ENCODE measurements at regions not wholly inside any gene's neighbourhood (a gene's known extent, or its start where the extent isn't known, plus 50 kb on each side); places are given as distances from the start of the nearest gene placed in this dataset.
"Not testable (repeated sequence)": the region's sequence is repeated elsewhere in the genome, so short reads cannot be mapped to it uniquely, and the experiment has no call there.

DNA sequence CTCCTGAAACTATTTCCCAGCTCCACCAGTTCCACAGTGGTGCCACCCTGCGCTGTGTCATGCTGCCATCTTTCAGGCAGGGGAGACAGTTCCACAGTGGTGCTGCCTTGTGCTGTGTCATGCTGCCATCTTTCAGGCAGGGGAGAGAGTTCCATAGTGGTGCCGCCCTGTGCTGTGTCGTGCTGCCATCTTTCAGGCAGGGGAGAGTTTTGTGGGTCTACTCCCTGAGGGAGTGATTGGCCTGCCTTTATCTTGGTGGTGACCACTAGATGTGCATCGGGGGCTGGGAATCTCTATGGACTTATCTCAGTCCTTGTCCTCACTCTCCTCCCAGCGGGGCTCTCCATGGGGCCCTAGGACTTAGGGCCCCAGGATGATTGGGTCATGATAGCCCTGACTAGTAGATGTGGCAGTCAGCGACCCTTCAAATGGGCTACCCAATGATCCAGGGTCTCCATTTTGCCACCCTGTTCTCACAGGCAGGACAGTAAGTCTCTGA, 770.2 kb upstream of the TPTE start:
- H3K9ac ChIP-seq (ENCODE audit: low read length); H3K4me2 ChIP-seq (ENCODE audit: low read depth, low read length, poor library complexity, severe bottlenecking); H3K4me1 ChIP-seq (ENCODE audit: low read length); H4K20me1 ChIP-seq (ENCODE audit: insufficient read depth, low read depth, low read length); H3K27me3 ChIP-seq (ENCODE audit: low read length); H3K36me3 ChIP-seq (ENCODE audit: insufficient read depth, low read length); H3K79me2 ChIP-seq (ENCODE audit: low read length); H3K4me3 ChIP-seq (ENCODE audit: low read length); H3K9me2 ChIP-seq (replicated peaks; ENCODE audit: insufficient read depth, low read length); H2AFZ ChIP-seq (ENCODE audit: low read length); H3K27ac ChIP-seq (ENCODE audit: low read length); DNase-seq: not testable (repeated sequence)
- H3K9me3 ChIP-seq (ENCODE audit: low read length): peaks cover 81% of the 10 kb centered on the region

DNA sequence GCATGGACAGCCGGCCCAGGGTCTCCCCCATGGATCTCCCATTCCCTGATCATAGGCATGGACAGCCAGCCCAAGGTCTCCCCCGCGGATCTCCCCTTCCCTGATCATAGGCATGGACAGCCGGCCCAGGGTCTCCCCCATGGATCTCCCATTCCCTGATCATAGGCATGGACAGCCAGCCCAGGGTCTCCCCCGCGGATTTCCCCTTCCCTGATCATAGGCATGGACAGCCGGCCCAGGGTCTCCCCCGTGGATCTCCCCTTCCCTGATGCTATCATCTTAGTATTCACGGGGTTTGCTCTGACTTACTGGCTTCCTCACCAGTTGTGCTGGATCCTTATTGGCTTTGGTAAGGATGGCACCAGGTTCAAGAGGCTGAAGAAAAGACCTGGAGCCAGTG, 769.4 kb upstream of the TPTE start:
- DNase-seq; H3K27me3 ChIP-seq (ENCODE audit: low read length); H2AFZ ChIP-seq (ENCODE audit: low read length); H3K27ac ChIP-seq (ENCODE audit: low read length); H3K4me1 ChIP-seq (ENCODE audit: low read length); H3K36me3 ChIP-seq (ENCODE audit: insufficient read depth, low read length); H3K4me3 ChIP-seq (ENCODE audit: low read length); H4K20me1 ChIP-seq (ENCODE audit: insufficient read depth, low read depth, low read length); H3K79me2 ChIP-seq (ENCODE audit: low read length); H3K9ac ChIP-seq (ENCODE audit: low read length); H3K9me2 ChIP-seq (replicated peaks; ENCODE audit: insufficient read depth, low read length); H3K4me2 ChIP-seq (ENCODE audit: low read depth, low read length, poor library complexity, severe bottlenecking): not testable (repeated sequence)
- peaks cover 78% of the 10 kb centered on the region for H3K9me3 ChIP-seq (ENCODE audit: low read length)

DNA sequence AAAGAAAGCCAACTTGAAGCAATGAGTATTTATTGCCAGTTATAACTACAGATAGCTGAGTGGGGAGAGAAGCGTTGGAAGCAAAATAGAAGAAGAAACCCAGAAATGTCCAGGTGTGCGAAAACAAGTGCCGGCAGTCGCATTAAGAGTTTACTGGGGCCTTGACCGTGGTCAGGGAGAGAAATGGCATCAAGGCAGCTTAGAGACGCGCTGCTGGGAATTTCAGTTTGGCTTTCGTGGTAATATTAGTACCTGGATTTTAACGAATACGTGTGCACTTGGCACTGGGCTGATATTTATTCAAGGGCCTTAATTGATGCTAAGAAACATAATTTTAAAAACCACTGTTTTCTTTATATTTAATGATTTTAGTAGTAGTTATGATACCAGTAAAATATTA, 767.9 kb upstream of the TPTE start:
- H3K36me3 ChIP-seq (ENCODE audit: insufficient read depth, low read length); H3K9ac ChIP-seq (ENCODE audit: low read length); H3K9me2 ChIP-seq (replicated peaks; ENCODE audit: insufficient read depth, low read length); H3K4me2 ChIP-seq (ENCODE audit: low read depth, low read length, poor library complexity, severe bottlenecking); H3K79me2 ChIP-seq (ENCODE audit: low read length); H2AFZ ChIP-seq (ENCODE audit: low read length); H3K4me3 ChIP-seq (ENCODE audit: low read length); H3K4me1 ChIP-seq (ENCODE audit: low read length); H3K27me3 ChIP-seq (ENCODE audit: low read length); H4K20me1 ChIP-seq (ENCODE audit: insufficient read depth, low read depth, low read length); H3K27ac ChIP-seq (ENCODE audit: low read length); DNase-seq: not testable (repeated sequence)
- peaks cover 77% of the 10 kb centered on the region for H3K9me3 ChIP-seq (ENCODE audit: low read length)

DNA sequence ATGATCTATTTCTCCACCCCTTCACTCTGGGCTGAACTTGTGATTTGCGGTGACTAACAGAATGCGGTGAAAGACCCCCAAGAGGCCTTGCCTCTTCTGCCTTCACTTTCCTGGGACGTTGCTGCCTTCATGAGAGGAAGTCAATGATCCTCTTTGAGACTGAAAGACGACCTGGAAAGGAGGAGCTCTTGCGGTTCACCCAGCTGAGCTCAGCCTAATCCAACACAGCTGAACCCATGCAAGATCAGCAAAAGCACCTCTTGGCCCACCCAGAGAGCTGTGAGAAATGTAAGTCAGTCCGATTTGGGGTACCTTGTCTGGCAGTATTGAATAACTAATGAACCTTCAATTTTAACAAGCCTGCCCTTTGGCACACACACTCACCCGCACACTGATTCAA, 767.4 kb upstream of the TPTE start:
- Histone ChIP-seq H3K4me1 (ENCODE audit: low read length) (no peaks in the 10 kb centered on the region), H3K27me3 (ENCODE audit: low read length) (no peaks in the 10 kb centered on the region), H4K20me1 (ENCODE audit: insufficient read depth, low read depth, low read length) (no peaks in the 10 kb centered on the region), H2AFZ (ENCODE audit: low read length) (no peak overlapping the region), H3K4me3 (ENCODE audit: low read length) (no peak overlapping the region), H3K4me2 (ENCODE audit: low read depth, low read length, poor library complexity, severe bottlenecking) (no peak overlapping the region), H3K27ac (ENCODE audit: low read length) (no peak overlapping the region), H3K36me3 (ENCODE audit: insufficient read depth, low read length) (no peaks in the 10 kb centered on the region), H3K9me3 (ENCODE audit: low read length) (peaks cover 77% of the 10 kb centered on the region), H3K9ac (ENCODE audit: low read length) (no peak overlapping the region), H3K9me2 (replicated peaks; ENCODE audit: insufficient read depth, low read length) (no peaks in the 10 kb centered on the region), H3K79me2 (ENCODE audit: low read length) (no peaks in the 10 kb centered on the region)
- no peak for DNase-seq

DNA sequence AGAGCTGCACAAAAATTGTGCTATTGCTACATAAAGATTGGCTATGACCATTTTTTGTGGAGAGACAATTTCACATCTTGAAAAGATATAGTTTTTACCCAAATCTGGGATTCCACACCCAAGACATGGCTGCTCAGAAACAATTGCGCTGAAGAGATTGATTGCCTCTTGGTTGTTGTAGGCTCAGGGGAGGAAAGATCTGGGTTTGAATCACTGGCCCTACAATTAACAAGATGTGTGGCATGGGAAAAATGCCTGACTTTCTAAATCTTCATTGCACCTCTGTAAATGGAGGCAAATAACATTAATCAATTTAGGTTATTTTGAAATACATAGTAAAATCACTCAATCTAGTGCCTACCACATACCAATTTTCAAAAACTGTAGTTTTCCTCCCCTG, 766.9 kb upstream of the TPTE start:
- H3K79me2 ChIP-seq (ENCODE audit: low read length); H3K4me2 ChIP-seq (ENCODE audit: low read depth, low read length, poor library complexity, severe bottlenecking); H3K27ac ChIP-seq (ENCODE audit: low read length); H3K4me1 ChIP-seq (ENCODE audit: low read length); H3K27me3 ChIP-seq (ENCODE audit: low read length); DNase-seq; H2AFZ ChIP-seq (ENCODE audit: low read length); H3K36me3 ChIP-seq (ENCODE audit: insufficient read depth, low read length); H3K9me2 ChIP-seq (replicated peaks; ENCODE audit: insufficient read depth, low read length); H3K9ac ChIP-seq (ENCODE audit: low read length); H4K20me1 ChIP-seq (ENCODE audit: insufficient read depth, low read depth, low read length); H3K4me3 ChIP-seq (ENCODE audit: low read length): not testable (repeated sequence)
- peaks cover 80% of the 10 kb centered on the region for H3K9me3 ChIP-seq (ENCODE audit: low read length)

DNA sequence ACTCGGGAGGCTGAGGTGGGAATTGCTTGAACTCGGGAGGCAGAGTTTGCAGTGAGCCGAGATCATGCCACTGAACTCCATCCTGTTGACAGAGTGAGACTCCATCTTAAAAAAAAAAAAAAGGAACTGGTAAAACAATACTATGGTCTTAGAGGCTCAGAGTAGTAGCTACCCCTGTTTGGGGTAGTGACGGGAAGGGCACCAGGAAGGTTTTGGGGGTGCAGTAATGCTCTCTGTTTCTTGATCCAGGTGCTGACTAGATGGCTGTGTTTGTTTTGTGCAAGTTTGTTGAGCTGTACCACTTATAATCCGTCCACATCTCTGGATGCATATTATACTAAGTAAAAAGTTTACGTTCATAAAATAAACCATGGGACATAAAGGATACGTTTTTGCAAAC, 765.8 kb upstream of the TPTE start:
- Histone ChIP-seq H3K4me3 (ENCODE audit: low read length) (no peak overlapping the region), H3K9me2 (replicated peaks; ENCODE audit: insufficient read depth, low read length) (no peaks in the 10 kb centered on the region), H3K27me3 (ENCODE audit: low read length) (no peaks in the 10 kb centered on the region), H3K4me1 (ENCODE audit: low read length) (no peaks in the 10 kb centered on the region), H3K79me2 (ENCODE audit: low read length) (no peaks in the 10 kb centered on the region), H3K9me3 (ENCODE audit: low read length) (peaks cover 77% of the 10 kb centered on the region), H3K27ac (ENCODE audit: low read length) (no peak overlapping the region), H4K20me1 (ENCODE audit: insufficient read depth, low read depth, low read length) (no peaks in the 10 kb centered on the region), H3K36me3 (ENCODE audit: insufficient read depth, low read length) (no peaks in the 10 kb centered on the region), H2AFZ (ENCODE audit: low read length) (no peak overlapping the region), H3K4me2 (ENCODE audit: low read depth, low read length, poor library complexity, severe bottlenecking) (no peak overlapping the region), H3K9ac (ENCODE audit: low read length) (no peak overlapping the region)
- DNase-seq: no peak

DNA sequence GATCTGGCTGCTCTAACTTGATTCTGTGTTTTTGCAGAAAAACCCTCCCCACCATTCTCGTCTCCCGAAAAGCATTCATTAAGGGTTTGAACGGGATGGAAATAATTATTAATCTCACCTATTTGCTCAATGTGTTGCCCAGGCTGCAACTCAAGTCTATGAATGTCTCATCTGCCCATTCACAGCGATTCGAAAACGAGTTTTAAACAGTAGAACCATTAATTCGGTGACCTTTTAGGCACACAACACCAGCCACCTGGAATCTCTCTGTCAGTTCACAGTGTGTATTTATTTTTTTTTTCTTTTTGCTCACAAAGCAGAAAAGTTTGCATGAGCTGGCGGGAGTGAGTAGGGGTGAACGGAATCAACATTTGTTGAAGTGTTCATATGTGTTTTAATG, 764.7 kb upstream of the TPTE start:
- no peaks in the 10 kb centered on the region for H4K20me1 ChIP-seq (ENCODE audit: insufficient read depth, low read depth, low read length)

DNA sequence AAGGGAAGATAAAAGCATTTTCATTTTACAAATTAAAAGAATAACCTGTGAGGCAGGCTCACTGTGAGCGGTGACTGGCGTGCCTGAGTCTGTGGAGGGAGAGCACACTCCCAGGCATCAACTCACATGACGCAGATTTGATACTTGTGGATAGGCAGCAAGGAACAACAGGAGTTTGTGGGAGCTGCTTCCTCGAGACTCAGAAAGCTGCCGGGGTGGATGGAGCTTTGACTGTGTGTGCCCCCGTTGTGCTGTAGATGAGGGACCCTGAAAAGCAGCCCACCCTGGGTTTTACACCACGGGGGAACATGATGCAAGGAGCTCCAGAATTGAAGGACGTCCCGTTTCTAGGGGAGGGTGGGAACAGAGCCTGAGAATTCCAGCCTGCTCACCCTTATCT, 764.3 kb upstream of the TPTE start:
- peaks cover 76% of the 10 kb centered on the region for H3K9me3 ChIP-seq (ENCODE audit: low read length)
- not testable (repeated sequence) for DNase-seq; H3K27me3 ChIP-seq (ENCODE audit: low read length); H2AFZ ChIP-seq (ENCODE audit: low read length); H3K9ac ChIP-seq (ENCODE audit: low read length); H3K4me2 ChIP-seq (ENCODE audit: low read depth, low read length, poor library complexity, severe bottlenecking); H3K27ac ChIP-seq (ENCODE audit: low read length); H3K36me3 ChIP-seq (ENCODE audit: insufficient read depth, low read length); H3K9me2 ChIP-seq (replicated peaks; ENCODE audit: insufficient read depth, low read length); H3K4me3 ChIP-seq (ENCODE audit: low read length); H3K4me1 ChIP-seq (ENCODE audit: low read length); H3K79me2 ChIP-seq (ENCODE audit: low read length); H4K20me1 ChIP-seq (ENCODE audit: insufficient read depth, low read depth, low read length)

More for the DNA sequence above, 764.7 kb upstream of the TPTE start:
- no peak overlapping the region for H3K4me2 ChIP-seq (ENCODE audit: low read depth, low read length, poor library complexity, severe bottlenecking)
- no peaks in the 10 kb centered on the region for H3K36me3 ChIP-seq (ENCODE audit: insufficient read depth, low read length)
- no peak overlapping the region for H2AFZ ChIP-seq (ENCODE audit: low read length)
- no peak overlapping the region for H3K27ac ChIP-seq (ENCODE audit: low read length)
- no peak overlapping the region for H3K4me3 ChIP-seq (ENCODE audit: low read length)
- no peaks in the 10 kb centered on the region for H3K9me2 ChIP-seq (replicated peaks; ENCODE audit: insufficient read depth, low read length)
- H3K79me2 ChIP-seq (ENCODE audit: low read length): no peaks in the 10 kb centered on the region
- H3K9me3 ChIP-seq (ENCODE audit: low read length): peaks cover 77% of the 10 kb centered on the region
- H3K9ac ChIP-seq (ENCODE audit: low read length): no peak overlapping the region
- H3K27me3 ChIP-seq (ENCODE audit: low read length): no peaks in the 10 kb centered on the region
- DNase-seq: no peak
- H3K4me1 ChIP-seq (ENCODE audit: low read length): no peaks in the 10 kb centered on the region

DNA sequence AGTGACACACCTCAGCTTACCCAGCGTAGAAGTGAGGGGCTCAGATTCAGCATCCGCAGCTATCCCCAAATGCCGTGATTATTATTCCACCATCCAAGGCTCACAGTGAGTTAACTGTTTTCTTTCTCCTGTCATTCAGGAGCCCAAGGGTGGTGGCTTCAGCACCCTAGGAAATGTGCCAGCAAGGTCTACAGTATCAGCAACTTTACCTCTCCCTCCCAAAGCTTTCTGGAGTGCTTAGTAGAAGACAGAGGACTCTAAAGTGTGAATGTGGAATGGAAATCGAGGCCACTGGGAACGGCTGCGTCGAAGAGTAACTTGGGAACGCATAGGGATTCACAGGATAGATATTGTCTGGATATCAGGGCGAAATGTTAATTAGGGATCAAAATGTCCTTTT, 763.8 kb upstream of the TPTE start:
- not testable (repeated sequence) for H3K9ac ChIP-seq (ENCODE audit: low read length); H3K27me3 ChIP-seq (ENCODE audit: low read length); H4K20me1 ChIP-seq (ENCODE audit: insufficient read depth, low read depth, low read length); H3K79me2 ChIP-seq (ENCODE audit: low read length); H2AFZ ChIP-seq (ENCODE audit: low read length); H3K27ac ChIP-seq (ENCODE audit: low read length); H3K4me1 ChIP-seq (ENCODE audit: low read length); H3K36me3 ChIP-seq (ENCODE audit: insufficient read depth, low read length); H3K4me2 ChIP-seq (ENCODE audit: low read depth, low read length, poor library complexity, severe bottlenecking); H3K4me3 ChIP-seq (ENCODE audit: low read length); H3K9me2 ChIP-seq (replicated peaks; ENCODE audit: insufficient read depth, low read length); DNase-seq
- peaks cover 77% of the 10 kb centered on the region for H3K9me3 ChIP-seq (ENCODE audit: low read length)
